Activated T-helper 1 cell treated with anti-CD3 and anti-CD28 coated beads, Interleukin-2, amount 50 U/mL, for 16 hours (primary cell): ENCODE measurements at regions not wholly inside any gene's neighbourhood (a gene's known extent, or its start where the extent isn't known, plus 50 kb on each side); places are given as distances from the start of the nearest gene placed in this dataset.

Experiments
- DNase-seq, 2 donors: peaks; one replicate each; pipeline ENCODE4 v3.0.0-alpha.2; 2020; ENCODE audit warnings: low read depth in 1 of 2, low spot score in 1 of 2

- no peak for DNase-seq
Observed at GRCh38 chr11:79739591-79739990, 298.8 kb upstream of the TENM4 start.

- no peak for DNase-seq
Observed at GRCh38 chr11:79727221-79727620, 286.4 kb upstream of the TENM4 start.

- DNase-seq, result no peak
Observed at GRCh38 chr11:79720115-79720514, 279.3 kb upstream of the TENM4 start.

GRCh38 chr11:79708319-79708932 is 267.6 kb upstream of the TENM4 start:
- DNase-seq, result no peak

GRCh38 chr11:79705648-79706047 is 264.8 kb upstream of the TENM4 start:
- no peak for DNase-seq

GRCh38 chr11:79702303-79702702 is 261.5 kb upstream of the TENM4 start:
- no peak for DNase-seq

- no peak for DNase-seq
Observed at GRCh38 chr11:79699246-79699645, 258.4 kb upstream of the TENM4 start.

GRCh38 chr11:79697905-79698304 is 257.1 kb upstream of the TENM4 start:
- DNase-seq, result no peak

GRCh38 chr11:79694368-79694767 is 253.5 kb upstream of the TENM4 start:
- DNase-seq, result no peak

GRCh38 chr11:79691445-79691844 is 250.6 kb upstream of the TENM4 start:
- no peak for DNase-seq

- DNase-seq, result no peak
Observed at GRCh38 chr11:79686703-79687419, 246.0 kb upstream of the TENM4 start.

GRCh38 chr11:79683930-79684329 is 243.1 kb upstream of the TENM4 start:
- DNase-seq, result no peak

- DNase-seq, result no peak
Observed at GRCh38 chr11:79678780-79679452, 238.1 kb upstream of the TENM4 start.

GRCh38 chr11:79676396-79676795 is 235.6 kb upstream of the TENM4 start:
- DNase-seq, result no peak

- no peak for DNase-seq
Observed at GRCh38 chr11:79675081-79675480, 234.3 kb upstream of the TENM4 start.

GRCh38 chr11:79672786-79673185 is 232.0 kb upstream of the TENM4 start:
- DNase-seq, result no peak

GRCh38 chr11:79671401-79671800 is 230.6 kb upstream of the TENM4 start:
- no peak for DNase-seq

- no peak for DNase-seq
Observed at GRCh38 chr11:79670882-79671281, 230.1 kb upstream of the TENM4 start.

GRCh38 chr11:79668575-79668974 is 227.7 kb upstream of the TENM4 start:
- no peak for DNase-seq

GRCh38 chr11:79667380-79667779 is 226.6 kb upstream of the TENM4 start:
- DNase-seq, result no peak

- no peak for DNase-seq
Observed at GRCh38 chr11:79663017-79663416, 222.2 kb upstream of the TENM4 start.

- DNase-seq, result no peak
Observed at GRCh38 chr11:79661373-79661772, 220.5 kb upstream of the TENM4 start.
